Right renal cortex interstitium (tissue), 3 donors: ENCODE measurements at regions not wholly inside any gene's neighbourhood (a gene's known extent, or its start where the extent isn't known, plus 50 kb on each side); places are given as distances from the start of the nearest gene placed in this dataset.
"Not testable (repeated sequence)": the region's sequence is repeated elsewhere in the genome, so short reads cannot be mapped to it uniquely, and the experiment has no call there.

Experiments
- DNase-seq, 3 donors: peaks; one replicate each; pipeline ENCODE4 v3.0.0-alpha.2; 2013; ENCODE audit warnings: low read depth in 3 of 3, low spot score in 2 of 3

DNA sequence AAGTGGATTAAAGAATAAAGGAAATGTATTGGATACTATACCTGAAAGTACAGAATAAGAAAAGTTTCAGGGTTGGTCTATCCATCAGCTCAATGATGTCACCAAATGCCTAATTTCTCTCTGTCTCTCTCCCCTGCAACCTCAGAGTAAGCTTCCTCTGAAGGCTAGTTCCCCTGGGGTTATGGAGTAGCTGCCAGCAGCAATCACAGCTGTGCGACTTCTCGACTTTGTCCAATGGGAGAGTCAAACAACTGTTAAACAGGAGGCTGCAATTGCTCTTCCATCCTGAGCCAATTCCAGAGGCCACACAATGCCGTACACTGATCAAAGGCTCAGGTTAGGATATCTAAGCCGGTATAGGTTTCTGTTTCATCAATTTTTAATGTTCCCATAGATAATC lies 95.3 kb upstream of the FANCL start:
- DNase-seq = no peak

DNA sequence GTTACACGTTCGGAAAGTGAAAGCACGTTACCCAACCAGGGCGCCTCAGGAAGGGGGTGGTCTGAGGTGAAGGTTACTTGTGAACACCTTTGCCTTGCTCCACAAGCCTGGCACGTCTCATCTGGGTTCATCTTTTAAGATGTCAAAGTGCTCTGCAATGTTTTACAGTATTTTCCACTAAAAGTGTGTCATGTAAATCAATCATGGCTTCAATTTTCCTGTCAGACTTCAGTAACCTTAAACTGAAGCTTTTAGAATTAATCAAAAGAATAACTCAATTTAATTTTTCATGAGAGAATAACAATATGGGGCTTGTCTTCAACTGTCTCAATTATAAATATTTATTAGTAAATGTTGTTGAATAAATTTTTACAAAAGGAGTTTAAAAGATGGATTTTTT lies 93.3 kb upstream of the FANCL start:
- no peak for DNase-seq

DNA sequence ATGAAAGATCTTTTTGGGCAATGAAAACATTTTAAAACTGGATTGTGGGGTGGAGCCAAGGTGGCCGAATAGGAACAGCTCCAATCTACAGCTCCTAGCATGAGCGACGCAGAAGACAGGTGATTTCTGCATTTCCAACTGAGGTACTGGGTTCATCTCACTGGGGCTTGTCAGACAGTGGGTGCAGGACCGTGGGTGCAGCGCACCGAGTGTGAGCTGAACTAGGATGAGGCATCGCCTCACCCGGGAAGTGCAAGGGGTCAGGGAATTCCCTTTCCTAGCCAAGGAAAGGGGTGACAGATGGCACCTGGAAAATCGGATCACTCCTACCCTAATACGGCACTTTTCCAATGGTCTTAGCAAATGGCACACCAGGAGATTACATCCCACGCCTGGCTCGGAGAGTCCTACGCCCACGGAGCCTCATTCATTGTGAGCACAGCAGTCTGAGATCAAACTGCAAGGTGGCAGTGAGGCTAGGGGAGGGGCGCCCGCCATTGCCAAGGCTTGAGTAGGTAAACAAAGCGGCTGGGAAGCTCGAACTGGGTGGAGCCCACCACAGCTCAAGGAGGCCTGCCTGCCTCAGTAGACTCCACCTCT lies 84.3 kb upstream of the FANCL start:
- DNase-seq = not testable (repeated sequence)

DNA sequence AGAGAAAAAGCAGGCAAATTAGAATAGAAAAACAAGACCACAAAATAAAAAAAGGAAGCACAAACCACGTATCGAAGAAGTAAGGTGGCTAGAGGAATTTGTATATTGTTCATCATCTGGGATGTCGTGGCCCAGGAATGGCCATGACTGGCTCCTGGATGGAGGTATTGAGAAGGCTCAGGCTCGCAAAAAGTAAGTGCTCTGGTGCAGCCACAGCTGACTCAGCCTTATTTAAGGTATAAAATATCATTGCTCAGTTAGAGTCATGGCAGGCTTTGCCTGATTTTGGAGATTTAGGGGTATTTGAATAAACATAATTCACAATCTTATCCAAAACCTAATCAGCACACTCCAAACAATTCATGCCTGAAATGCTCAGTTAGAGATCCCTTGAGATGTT lies 78.4 kb upstream of the FANCL start:
- no peak for DNase-seq

DNA sequence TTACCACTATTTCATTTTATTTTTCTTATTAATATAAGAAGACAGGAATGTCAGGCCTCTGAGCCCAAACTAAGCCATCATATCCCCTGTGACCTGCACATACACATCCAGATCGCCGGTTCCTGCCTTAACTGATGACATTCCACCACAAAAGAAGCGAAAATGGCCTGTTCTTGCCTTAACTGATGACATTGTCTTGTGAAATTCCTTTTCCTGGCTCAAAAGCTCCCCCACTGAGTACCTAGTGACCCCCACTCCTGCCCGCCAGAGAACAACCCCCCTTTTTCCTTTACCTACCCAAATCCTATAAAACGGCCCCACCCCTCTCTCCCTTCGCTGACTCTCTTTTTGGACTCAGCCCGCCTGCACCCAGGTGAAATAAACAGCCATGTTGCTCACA lies 77.8 kb upstream of the FANCL start:
- not testable (repeated sequence) for DNase-seq

DNA sequence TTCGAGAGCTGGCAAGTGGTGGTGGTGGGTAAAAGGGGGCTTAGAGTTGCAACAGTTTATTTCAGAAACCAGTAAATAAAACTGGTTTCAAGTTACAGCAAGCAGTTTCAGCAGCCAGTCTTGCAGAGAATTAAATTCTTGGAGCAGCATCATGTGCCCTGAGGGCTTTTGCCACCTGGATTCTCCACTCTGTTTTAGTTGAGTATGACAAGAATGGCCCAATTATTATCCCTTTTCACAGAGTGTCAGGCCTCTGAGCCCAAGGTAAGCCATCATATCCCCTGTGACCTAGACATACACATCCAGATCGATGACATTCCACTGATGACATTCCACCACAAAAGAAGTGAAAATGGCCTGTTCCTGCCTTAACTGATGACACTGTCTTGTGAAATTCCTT lies 72.8 kb upstream of the FANCL start:
- DNase-seq = no peak

DNA sequence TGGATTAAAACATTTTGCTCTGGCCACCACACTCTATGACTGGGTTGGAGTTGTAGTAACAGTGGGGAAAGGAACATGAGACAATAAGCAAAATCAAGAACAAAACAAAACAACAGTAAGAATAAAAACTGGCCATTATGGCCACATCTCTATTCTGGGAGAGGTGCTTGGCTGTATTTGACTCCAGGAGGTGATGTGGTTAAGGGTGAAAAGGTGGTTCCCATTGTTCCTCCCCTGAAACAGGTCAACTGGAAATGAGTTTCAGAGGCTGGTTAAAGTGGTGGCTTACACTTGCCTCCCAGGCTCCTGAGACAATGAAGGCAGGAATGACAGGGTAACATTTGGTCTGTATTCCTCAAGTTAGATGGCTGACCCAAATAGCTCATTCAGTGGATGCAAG lies 67.3 kb upstream of the FANCL start:
- DNase-seq = no peak

DNA sequence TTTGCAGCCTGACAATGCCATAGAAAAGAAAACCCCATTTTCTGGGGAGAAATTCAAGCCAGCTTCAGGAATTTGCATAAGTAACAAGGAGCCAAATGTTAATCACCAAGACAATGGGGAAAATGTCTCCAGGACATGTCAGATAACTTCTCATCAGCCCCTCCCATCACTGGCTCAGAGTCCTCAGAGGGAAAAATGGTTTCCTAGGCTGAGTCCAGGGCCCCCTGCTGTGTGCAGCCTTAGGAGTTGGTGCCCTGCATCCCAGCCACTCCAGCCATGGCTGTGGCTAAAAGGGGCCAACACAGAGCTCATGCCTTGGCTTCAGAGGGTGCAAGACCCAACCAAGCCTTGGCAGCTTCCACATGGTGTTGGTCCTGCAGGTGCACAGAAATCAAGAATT lies 63.7 kb upstream of the FANCL start:
- DNase-seq = no peak

DNA sequence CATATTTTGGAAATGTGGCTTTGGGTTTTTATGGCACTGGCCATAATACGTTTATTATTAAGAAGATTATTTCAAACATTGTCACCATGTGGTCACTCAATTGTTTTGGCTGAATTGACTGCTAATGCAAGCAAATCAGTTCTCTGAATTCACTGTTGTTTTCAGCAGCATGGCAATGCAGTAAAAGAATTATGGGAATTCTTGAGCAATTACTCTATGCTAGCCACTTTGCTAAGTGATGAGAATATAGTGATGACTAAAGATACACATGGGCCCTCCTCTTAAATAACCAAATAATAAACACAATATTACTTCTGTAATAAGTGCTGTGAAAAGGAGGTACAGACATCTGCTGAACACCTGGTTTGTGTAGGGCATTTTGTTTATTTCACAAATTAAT lies 58.0 kb upstream of the FANCL start:
- no peak for DNase-seq

DNA sequence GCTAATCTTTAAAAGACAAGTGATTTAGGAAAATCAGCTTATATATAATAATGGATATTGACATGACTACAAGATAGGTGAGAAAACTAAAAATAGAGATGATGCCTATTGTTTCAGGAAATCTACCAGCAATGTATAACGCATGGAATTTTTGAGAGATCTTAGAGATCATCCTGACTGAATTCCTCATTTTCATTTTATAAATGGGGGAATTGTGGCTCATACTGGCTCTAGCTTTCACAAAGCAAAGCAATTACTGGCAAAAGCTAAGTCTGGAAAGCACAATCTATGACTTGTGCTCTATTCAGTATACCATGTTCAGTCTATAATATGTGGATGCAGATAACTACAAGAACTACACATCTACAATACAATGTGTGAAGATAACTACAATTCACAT lies 51.9 kb upstream of the FANCL start:
- no peak for DNase-seq

DNA sequence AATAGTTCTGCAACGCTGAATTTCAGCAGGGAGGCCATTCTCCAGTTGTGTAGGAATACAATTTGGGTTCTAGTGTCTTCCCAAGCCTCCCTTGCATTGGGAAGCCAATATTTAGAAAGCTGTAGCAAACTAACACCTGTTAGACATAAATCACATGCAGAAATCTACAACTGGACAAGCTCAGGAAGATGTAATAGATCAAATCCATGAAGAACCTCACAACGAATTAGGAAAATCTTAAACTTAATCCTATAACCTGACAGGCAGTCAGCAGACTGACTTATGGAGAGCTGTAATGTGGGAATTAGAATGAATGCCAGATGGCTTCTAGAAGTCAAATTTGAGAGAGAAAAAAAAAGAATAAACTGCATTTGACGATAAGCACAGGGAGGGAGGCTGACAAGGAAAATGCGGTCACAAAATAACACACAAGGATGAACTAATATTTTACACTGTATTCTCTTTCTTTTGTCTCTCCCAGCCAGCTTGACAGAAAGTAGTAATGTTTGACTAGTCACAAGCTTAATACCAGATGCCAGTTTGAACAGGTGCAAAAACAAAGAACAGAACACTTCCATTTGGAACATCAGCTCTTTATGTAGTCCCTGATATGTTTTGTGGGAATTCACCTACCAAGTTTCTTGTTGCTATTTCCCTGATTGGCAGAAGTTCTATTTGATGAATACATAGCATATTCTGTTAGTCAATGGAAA lies 50.8 kb upstream of the FANCL start:
- no peak for DNase-seq
